H9 (cell line): ENCODE measurements at regions not wholly inside any gene's neighbourhood (a gene's known extent, or its start where the extent isn't known, plus 50 kb on each side); places are given as distances from the start of the nearest gene placed in this dataset.

Source experiments
- DNase-seq: peaks from one replicate; pipeline ENCODE4 v3.0.0-alpha.2; 2017
- H2AFZ ChIP-seq: one replicate; pipeline ENCODE4 v1.6.1; 2013; ENCODE audit warnings: mild to moderate bottlenecking, low read length, control low read depth, moderate library complexity
- H2AK5ac ChIP-seq: 2 replicates; pipeline ENCODE4 v1.6.1; 2013; ENCODE audit warnings: low read length, control low read depth, mixed read lengths; ENCODE audit not compliant: insufficient read length
- H2BK120ac ChIP-seq: one replicate; pipeline ENCODE4 v1.6.1; 2013; ENCODE audit warnings: low read depth, mild to moderate bottlenecking, low read length, control low read depth, inconsistent platforms; ENCODE audit not compliant: poor library complexity, severe bottlenecking
- H2BK12ac ChIP-seq: 2 replicates; pipeline ENCODE4 v1.6.1; 2013; ENCODE audit warnings: low read length, control low read depth, mixed read lengths, low read depth; ENCODE audit not compliant: insufficient read length
- H2BK15ac ChIP-seq: 2 replicates; pipeline ENCODE4 v1.6.1; 2013; ENCODE audit warnings: low read depth, low read length, control low read depth
- H2BK20ac ChIP-seq: one replicate; pipeline ENCODE4 v1.6.1; 2013; ENCODE audit warnings: low read depth, mild to moderate bottlenecking, low read length, control low read depth, inconsistent platforms; ENCODE audit not compliant: poor library complexity, severe bottlenecking
- H2BK5ac ChIP-seq: 2 replicates; pipeline ENCODE4 v1.6.1; 2013; ENCODE audit warnings: low read length, control low read depth, mixed read lengths; ENCODE audit not compliant: insufficient read length
- H3K14ac ChIP-seq: 2 replicates; pipeline ENCODE4 v1.6.1; 2013; ENCODE audit warnings: low read length, control low read depth; ENCODE audit not compliant: insufficient read depth
- H3K18ac ChIP-seq: 2 replicates; pipeline ENCODE4 v1.6.1; 2013; ENCODE audit warnings: low read depth, mild to moderate bottlenecking, mixed read lengths, low read length, control low read depth; ENCODE audit not compliant: insufficient read length
- H3K23ac ChIP-seq: 2 replicates; pipeline ENCODE4 v1.6.1; 2013; ENCODE audit warnings: low read length, control low read depth, mixed read lengths, low read depth; ENCODE audit not compliant: insufficient read length
- H3K23me2 ChIP-seq: 2 replicates; pipeline ENCODE4 v1.6.1; 2013; ENCODE audit warnings: low read depth, mild to moderate bottlenecking, mixed read lengths, low read length, control low read depth; ENCODE audit not compliant: insufficient read length, poor library complexity, severe bottlenecking
- H3K27ac ChIP-seq: 2 replicates; pipeline ENCODE4 v1.5.1; 2013; ENCODE audit warnings: low read length, control low read depth, mixed read lengths, low read depth; ENCODE audit not compliant: insufficient read length
- H3K27me3 ChIP-seq: 2 replicates; pipeline ENCODE4 v1.6.1; 2013; ENCODE audit warnings: low read length, control low read depth, inconsistent platforms; ENCODE audit not compliant: insufficient read depth
- H3K4ac ChIP-seq: 2 replicates; pipeline ENCODE4 v1.6.1; 2013; ENCODE audit warnings: low read depth, mild to moderate bottlenecking, control low read depth, inconsistent platforms, low read length, moderate library complexity
- H3K4me1 ChIP-seq: 2 replicates; pipeline ENCODE4 v1.6.1; 2013; ENCODE audit warnings: low read length, control low read depth, inconsistent platforms; ENCODE audit not compliant: insufficient read depth
- H3K4me2 ChIP-seq: 2 replicates; pipeline ENCODE4 v1.6.1; 2013; ENCODE audit warnings: low read length, control low read depth, mixed read lengths; ENCODE audit not compliant: insufficient read length, insufficient read depth
- H3K56ac ChIP-seq: 2 replicates; pipeline ENCODE4 v1.6.1; 2013; ENCODE audit warnings: low read depth, mild to moderate bottlenecking, mixed read lengths, low read length, control low read depth; ENCODE audit not compliant: insufficient read length
- H3K79me1 ChIP-seq: 2 replicates; pipeline ENCODE4 v1.6.1; 2013; ENCODE audit warnings: low read depth, mild to moderate bottlenecking, moderate library complexity, low read length, control low read depth, inconsistent platforms; ENCODE audit not compliant: insufficient read depth, poor library complexity, severe bottlenecking
- H3K79me2 ChIP-seq: 2 replicates; pipeline ENCODE4 v1.6.1; 2013; ENCODE audit warnings: low read length, control low read depth, inconsistent platforms; ENCODE audit not compliant: insufficient read depth
- H3K9ac ChIP-seq: 2 replicates; pipeline ENCODE4 v1.6.1; 2013; ENCODE audit warnings: low read length, control low read depth, mixed read lengths; ENCODE audit not compliant: insufficient read length; ENCODE audit errors: extremely low read depth
- H3K9me3 ChIP-seq: one replicate; pipeline ENCODE4 v1.6.1; 2013; ENCODE audit warnings: low read depth, low read length, inconsistent platforms; ENCODE audit not compliant: control insufficient read depth
- H3T11ph ChIP-seq: one replicate; pipeline ENCODE4 v1.6.1; 2013; ENCODE audit warnings: mild to moderate bottlenecking, low read length, control low read depth, inconsistent platforms
- H4K20me1 ChIP-seq: one replicate; pipeline ENCODE4 v1.6.1; 2013; ENCODE audit not compliant: control insufficient read depth, insufficient read length, insufficient read depth
- H4K5ac ChIP-seq: 2 replicates; pipeline ENCODE4 v1.6.1; 2013; ENCODE audit warnings: low read depth, mild to moderate bottlenecking, mixed read lengths, low read length, control low read depth; ENCODE audit not compliant: insufficient read length
- H4K8ac ChIP-seq: replicated peaks from 2 replicates; pipeline ENCODE4 v1.6.1; 2013; ENCODE audit warnings: low read length, control low read depth, mixed read lengths, low read depth; ENCODE audit not compliant: insufficient read length
- H4K91ac ChIP-seq: 2 replicates; pipeline ENCODE4 v1.6.1; 2013; ENCODE audit warnings: low read depth, mild to moderate bottlenecking, moderate library complexity, mixed read lengths, low read length, control low read depth; ENCODE audit not compliant: insufficient read length
- H3K27ac Mint-ChIP-seq, 3 experiments: 2 replicates in 2 of 3; 3 replicates in 1 of 3; pipeline ENCODE4 v1.8.0; 2020 to 2021; ENCODE audit warnings: mixed read lengths in 3 of 3, mild to moderate bottlenecking in 1 of 3, moderate library complexity in 1 of 3
- H3K27me3 Mint-ChIP-seq: 2 replicates; pipeline ENCODE4 v1.8.0; 2021; ENCODE audit warnings: low read depth, mild to moderate bottlenecking, moderate library complexity, mixed read lengths
- H3K36me3 Mint-ChIP-seq, 3 experiments: 2 replicates in 2 of 3; 3 replicates in 1 of 3; pipeline ENCODE4 v1.8.0; 2020 to 2021; ENCODE audit warnings: low read depth in 3 of 3, mixed read lengths in 3 of 3; ENCODE audit not compliant: insufficient read depth in 1 of 3
- H3K4me1 Mint-ChIP-seq, 2 experiments: 2 replicates each; pipeline ENCODE4 v1.8.0; 2020; ENCODE audit warnings: mixed read lengths in 2 of 2
- H3K4me3 Mint-ChIP-seq, 2 experiments: 2 replicates in 1 of 2; 3 replicates in 1 of 2; pipeline ENCODE4 v1.8.0; 2020 to 2021; ENCODE audit warnings: mild to moderate bottlenecking in 2 of 2, mixed read lengths in 2 of 2, moderate library complexity in 1 of 2
- H3K9me3 Mint-ChIP-seq, 2 experiments: 2 replicates in 1 of 2; 3 replicates in 1 of 2; pipeline ENCODE4 v1.8.0; 2020; ENCODE audit warnings: mild to moderate bottlenecking in 2 of 2, mixed read lengths in 2 of 2, moderate library complexity in 1 of 2
- CTCF ChIP-seq: fragments of 200-600 bp; sonication (generic); conservative IDR thresholded peaks from 3 replicates; pipeline ENCODE4 v1.8.0; 2021; ENCODE audit warnings: antibody characterized with exemption, mild to moderate bottlenecking
- WGBS: extraction: QIAGEN DNeasy Blood & Tissue Kit; methylation state at CpG from one replicate; pipeline ENCODE4 v1.1.7; 2013; ENCODE audit warnings: missing lambda C conversion rate, low lambda C conversion rate, mixed read lengths; ENCODE audit not compliant: insufficient read length; ENCODE audit errors: extremely low coverage; 5-methylcytosine and 5-hydroxymethylcytosine counted together

DNA sequence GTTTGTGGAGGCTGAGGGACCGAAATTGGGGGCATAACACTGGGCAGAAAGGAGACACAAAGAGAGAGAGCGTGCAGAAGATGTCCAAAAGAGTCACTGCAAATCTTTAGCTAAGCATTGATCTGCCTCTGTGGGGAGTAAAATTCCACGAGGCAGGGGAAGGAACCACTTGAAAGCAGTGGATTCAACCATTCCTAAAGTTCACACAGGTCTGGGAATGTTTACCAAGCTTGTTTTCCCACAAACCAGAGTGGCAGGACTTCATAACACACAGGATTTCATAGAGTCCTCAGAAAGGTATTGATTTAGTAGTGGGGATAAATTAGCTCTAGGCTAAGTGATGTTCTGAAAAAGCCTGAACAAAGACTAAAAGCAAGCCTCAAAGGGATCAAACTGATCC is 66.1 kb upstream of the RPL38 start:
- H3K9ac ChIP-seq, result no peak overlapping the region
- H3K79me2 ChIP-seq, result no peaks in the 10 kb centered on the region
- no peaks in the 10 kb centered on the region for H3K27me3 ChIP-seq
- H2AK5ac ChIP-seq, result no peak overlapping the region
- H4K8ac ChIP-seq, result no peak overlapping the region
- H3K4me1 ChIP-seq, result no peaks in the 10 kb centered on the region; the same call in 1 of the 2 replicates
- Mint-ChIP-seq H3K27ac (peak overlapping the region in 1 of 3 experiments; percentile 6; a peak in 1 of 7 replicates), H3K4me3 (no peak overlapping the region), H3K27me3 (peaks cover 6% of the 10 kb centered on the region), H3K4me1 (peaks cover 14 to 30% of the 10 kb centered on the region in 2 experiments), H3K36me3 (peaks cover under 1 to 37% (median 6%) of the 10 kb centered on the region in 3 experiments; a peak in 5 of 7 replicates), H3K9me3 (peaks cover 32 to 36% of the 10 kb centered on the region in 2 experiments)
- no peak overlapping the region for H3T11ph ChIP-seq
- H2BK5ac ChIP-seq, result no peak overlapping the region
- no peak overlapping the region for H2BK20ac ChIP-seq
- WGBS, result no CpG with 5 or more reads among the region's 3 CpGs
- H2BK12ac ChIP-seq, result no peak overlapping the region
- H2BK15ac ChIP-seq, result no peak overlapping the region
- no peak overlapping the region for H3K27ac ChIP-seq
- TF ChIP-seq CTCF, result no peak
- H3K14ac ChIP-seq, result no peak overlapping the region
- H3K56ac ChIP-seq, result no peak overlapping the region
- H3K79me1 ChIP-seq, result no peaks in the 10 kb centered on the region
- H2BK120ac ChIP-seq, result no peak overlapping the region
- no peak overlapping the region for H2AFZ ChIP-seq
- no peak overlapping the region for H3K23ac ChIP-seq
- no peak overlapping the region for H3K18ac ChIP-seq
- H4K91ac ChIP-seq, result no peak overlapping the region
- no peaks in the 10 kb centered on the region for H3K23me2 ChIP-seq
- DNase-seq, result peak; percentile 8
- no peak overlapping the region for H3K4ac ChIP-seq
- H4K20me1 ChIP-seq, result no peaks in the 10 kb centered on the region
- no peak overlapping the region for H4K5ac ChIP-seq
- no peaks in the 10 kb centered on the region for H3K9me3 ChIP-seq
- no peak overlapping the region for H3K4me2 ChIP-seq
